Endothelial cell (in vitro differentiated cells): ENCODE measurements at regions not wholly inside any gene's neighbourhood (a gene's known extent, or its start where the extent isn't known, plus 50 kb on each side); places are given as distances from the start of the nearest gene placed in this dataset.
"Not testable (repeated sequence)": the region's sequence is repeated elsewhere in the genome, so short reads cannot be mapped to it uniquely, and the experiment has no call there.

Experiments
- DNase-seq: peaks from one replicate; pipeline ENCODE4 v3.0.0; 2021; ENCODE audit warnings: low spot score
- H3K27ac Mint-ChIP-seq: one replicate; pipeline ENCODE4 v1.8.0; 2021; ENCODE audit warnings: mixed read lengths, inconsistent platforms; ENCODE audit not compliant: unreplicated experiment
- H3K27me3 Mint-ChIP-seq: one replicate; pipeline ENCODE4 v1.8.0; 2021; ENCODE audit warnings: mild to moderate bottlenecking, moderate library complexity, mixed read lengths, inconsistent platforms; ENCODE audit not compliant: unreplicated experiment
- H3K36me3 Mint-ChIP-seq: one replicate; pipeline ENCODE4 v1.8.0; 2021; ENCODE audit warnings: mild to moderate bottlenecking, low read depth, mixed read lengths, inconsistent platforms; ENCODE audit not compliant: unreplicated experiment
- H3K4me1 Mint-ChIP-seq: one replicate; pipeline ENCODE4 v1.8.0; 2021; ENCODE audit warnings: mild to moderate bottlenecking, mixed read lengths, inconsistent platforms; ENCODE audit not compliant: unreplicated experiment
- H3K4me3 Mint-ChIP-seq: one replicate; pipeline ENCODE4 v1.8.0; 2021; ENCODE audit warnings: mild to moderate bottlenecking, mixed read lengths, inconsistent platforms; ENCODE audit not compliant: unreplicated experiment
- H3K9me3 Mint-ChIP-seq: one replicate; pipeline ENCODE4 v1.8.0; 2021; ENCODE audit warnings: mixed read lengths, inconsistent platforms; ENCODE audit not compliant: unreplicated experiment

DNA sequence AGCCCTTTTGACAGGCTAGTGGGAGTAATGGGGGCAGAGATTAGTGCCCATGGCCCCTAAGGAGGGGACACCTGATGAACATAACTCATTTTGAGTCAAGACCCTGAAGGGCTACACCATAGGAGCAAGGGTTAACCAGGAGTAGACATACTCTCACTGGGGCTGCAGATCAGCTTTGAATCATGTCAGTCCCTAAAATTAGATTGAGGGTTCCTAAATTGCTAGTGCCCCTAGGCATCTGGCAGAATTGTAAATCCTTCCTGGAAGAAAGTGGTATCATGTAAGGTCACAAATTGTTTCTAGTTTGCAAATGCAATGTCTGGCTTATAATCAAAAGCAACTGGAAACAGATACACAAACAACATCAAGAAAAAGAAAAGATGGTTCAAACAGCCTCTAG, 52.1 kb upstream of the LRRC37A2 start:
- DNase-seq, H3K4me3 Mint-ChIP-seq, H3K4me1 Mint-ChIP-seq, H3K27ac Mint-ChIP-seq, H3K9me3 Mint-ChIP-seq, H3K27me3 Mint-ChIP-seq, H3K36me3 Mint-ChIP-seq: not testable (repeated sequence)

DNA sequence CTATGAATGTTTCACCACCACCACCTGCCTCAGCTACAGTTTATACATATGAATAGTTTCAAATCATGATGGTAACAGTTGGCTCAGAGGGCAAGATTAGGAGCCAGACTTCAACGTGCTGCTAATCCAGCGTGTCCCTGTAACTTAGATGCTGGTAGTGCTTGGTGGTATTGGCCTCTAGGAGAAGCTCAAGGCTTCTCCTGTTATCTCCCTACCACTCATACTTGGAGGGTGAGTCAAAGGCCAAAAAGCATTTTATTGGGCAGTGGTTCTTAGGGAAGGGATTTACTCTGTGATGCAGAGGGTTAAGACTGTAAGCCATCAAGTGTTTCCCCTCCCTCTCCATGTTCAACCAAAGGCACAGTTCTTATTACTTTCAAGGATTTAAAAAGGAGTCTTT, 57.2 kb upstream of the LRRC37A2 start:
- not testable (repeated sequence) for H3K4me1 Mint-ChIP-seq, H3K4me3 Mint-ChIP-seq, H3K36me3 Mint-ChIP-seq, H3K9me3 Mint-ChIP-seq, H3K27me3 Mint-ChIP-seq, DNase-seq, H3K27ac Mint-ChIP-seq

DNA sequence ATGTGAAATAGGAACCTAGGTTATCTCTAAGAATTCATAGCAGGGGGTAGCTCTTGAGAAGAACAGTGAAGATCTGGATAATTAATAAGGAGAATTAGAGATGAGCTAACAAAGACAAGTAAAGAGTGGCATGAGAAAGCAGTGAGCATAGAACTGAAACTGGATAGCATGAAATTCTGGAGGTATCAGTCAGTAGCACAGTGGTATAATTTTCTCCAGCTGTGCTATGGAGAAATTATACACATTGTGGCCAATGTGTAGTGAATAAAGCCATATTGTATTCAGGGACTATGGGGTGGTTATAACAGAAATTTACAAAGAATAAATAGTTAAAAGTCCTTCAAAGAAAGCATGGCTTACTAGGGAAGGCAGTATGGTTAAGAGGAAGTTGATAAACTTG, 57.7 kb upstream of the LRRC37A2 start:
- not testable (repeated sequence) for H3K4me3 Mint-ChIP-seq, H3K9me3 Mint-ChIP-seq, H3K36me3 Mint-ChIP-seq, H3K27ac Mint-ChIP-seq, H3K27me3 Mint-ChIP-seq, H3K4me1 Mint-ChIP-seq, DNase-seq

DNA sequence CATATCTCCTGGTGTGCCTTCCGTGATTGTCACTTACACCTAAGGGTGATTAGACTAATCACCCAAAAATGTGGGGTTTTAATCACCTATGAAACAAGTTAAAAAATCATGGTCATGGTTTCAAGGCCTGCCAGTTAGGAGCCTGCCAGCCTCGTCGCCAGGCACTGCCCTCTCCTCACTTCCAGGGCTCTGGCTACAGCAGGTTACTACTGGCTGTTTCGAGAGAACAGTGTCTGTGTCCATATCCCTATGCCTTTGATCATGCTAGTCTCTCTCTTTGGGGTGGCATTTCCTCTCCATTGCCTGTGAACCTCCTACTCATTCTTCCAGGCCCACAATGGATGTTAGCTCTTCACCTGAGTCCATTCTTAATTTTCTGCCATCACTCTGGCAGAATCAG, 59.2 kb upstream of the LRRC37A2 start:
- not testable (repeated sequence) for H3K36me3 Mint-ChIP-seq, H3K4me3 Mint-ChIP-seq, H3K27me3 Mint-ChIP-seq, DNase-seq, H3K4me1 Mint-ChIP-seq, H3K9me3 Mint-ChIP-seq, H3K27ac Mint-ChIP-seq

DNA sequence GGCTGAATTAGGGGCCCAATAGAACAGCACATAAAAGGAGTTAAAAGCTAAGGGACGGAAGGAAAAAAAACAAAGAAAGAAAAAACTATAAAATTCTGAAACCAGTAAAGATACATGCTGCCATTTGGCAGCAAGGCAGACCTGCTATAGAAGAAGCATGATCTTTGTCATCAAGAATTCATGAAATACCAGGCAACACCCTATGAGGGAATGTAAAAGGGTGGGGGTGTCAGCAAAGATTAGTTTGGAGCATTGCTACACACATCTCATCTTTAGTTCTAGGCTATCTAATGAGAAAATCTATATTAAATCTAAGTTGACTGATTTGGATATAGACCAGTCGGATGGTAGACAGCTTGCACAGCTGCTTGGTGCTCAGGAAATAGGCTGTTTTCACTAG, 66.4 kb upstream of the LRRC37A2 start:
- not testable (repeated sequence) for H3K4me1 Mint-ChIP-seq, H3K9me3 Mint-ChIP-seq, H3K4me3 Mint-ChIP-seq, H3K27me3 Mint-ChIP-seq, H3K36me3 Mint-ChIP-seq, H3K27ac Mint-ChIP-seq, DNase-seq

DNA sequence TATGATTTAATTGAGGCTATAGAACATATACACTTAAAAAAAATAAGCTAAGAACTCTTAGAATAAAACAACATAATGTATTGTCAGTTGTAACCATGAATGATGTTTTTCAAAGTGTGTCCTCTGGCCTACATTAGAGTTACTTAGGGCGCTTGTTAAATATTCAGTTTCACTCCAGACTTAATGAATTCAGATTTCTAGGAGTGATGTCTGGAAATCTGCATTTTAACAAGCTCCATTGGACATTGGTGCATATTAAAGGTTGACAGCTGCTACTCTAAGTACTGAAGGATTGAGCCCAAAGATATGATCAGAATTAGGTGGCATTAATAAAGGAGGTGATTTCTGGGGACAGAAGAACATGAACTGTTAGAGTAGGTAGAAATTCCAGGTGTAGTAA, 66.9 kb upstream of the LRRC37A2 start:
- H3K27me3 Mint-ChIP-seq, H3K4me3 Mint-ChIP-seq, H3K27ac Mint-ChIP-seq, H3K4me1 Mint-ChIP-seq, H3K9me3 Mint-ChIP-seq, H3K36me3 Mint-ChIP-seq, DNase-seq: not testable (repeated sequence)

DNA sequence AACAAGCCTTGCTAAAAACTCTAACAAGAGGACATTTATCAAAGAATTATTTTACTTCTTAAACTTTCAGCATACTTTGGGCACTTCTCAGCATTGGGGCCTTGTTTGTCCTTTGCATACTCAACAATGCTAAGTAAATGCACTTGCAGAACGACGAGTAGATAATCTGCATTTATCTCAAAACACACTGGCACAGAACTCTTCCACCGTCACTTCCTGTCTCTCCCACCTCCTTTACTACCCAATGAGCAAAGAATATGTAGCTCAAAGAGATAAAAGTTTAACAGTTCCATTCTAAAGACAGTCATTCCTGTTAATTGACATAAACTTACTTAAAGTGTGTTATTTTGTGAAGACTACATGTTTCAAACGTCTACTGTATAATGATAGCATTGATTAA, 70.1 kb upstream of the LRRC37A2 start:
- H3K4me1 Mint-ChIP-seq, H3K36me3 Mint-ChIP-seq, H3K9me3 Mint-ChIP-seq, H3K4me3 Mint-ChIP-seq, H3K27me3 Mint-ChIP-seq, DNase-seq, H3K27ac Mint-ChIP-seq: not testable (repeated sequence)

DNA sequence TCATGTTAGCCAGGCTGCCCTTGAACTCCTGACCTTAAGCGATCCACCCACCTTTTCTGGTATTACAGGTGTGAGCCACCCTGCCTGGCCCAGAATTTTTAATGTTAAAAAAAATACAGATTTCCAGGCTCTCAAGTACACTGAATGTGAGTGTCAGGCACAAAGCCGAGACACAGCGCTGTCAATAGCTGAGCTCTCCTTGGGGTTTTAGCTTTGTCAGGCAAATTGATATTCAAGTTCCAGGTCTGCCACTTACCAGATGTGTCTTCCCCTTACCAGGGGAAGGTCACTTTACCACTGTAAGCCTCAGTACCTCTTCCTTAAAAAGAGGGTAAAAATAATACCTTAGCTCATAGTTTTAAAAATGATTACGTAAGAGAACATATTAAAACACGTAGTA, 71.6 kb upstream of the LRRC37A2 start:
- H3K27me3 Mint-ChIP-seq, H3K27ac Mint-ChIP-seq, H3K9me3 Mint-ChIP-seq: not testable (repeated sequence)

DNA sequence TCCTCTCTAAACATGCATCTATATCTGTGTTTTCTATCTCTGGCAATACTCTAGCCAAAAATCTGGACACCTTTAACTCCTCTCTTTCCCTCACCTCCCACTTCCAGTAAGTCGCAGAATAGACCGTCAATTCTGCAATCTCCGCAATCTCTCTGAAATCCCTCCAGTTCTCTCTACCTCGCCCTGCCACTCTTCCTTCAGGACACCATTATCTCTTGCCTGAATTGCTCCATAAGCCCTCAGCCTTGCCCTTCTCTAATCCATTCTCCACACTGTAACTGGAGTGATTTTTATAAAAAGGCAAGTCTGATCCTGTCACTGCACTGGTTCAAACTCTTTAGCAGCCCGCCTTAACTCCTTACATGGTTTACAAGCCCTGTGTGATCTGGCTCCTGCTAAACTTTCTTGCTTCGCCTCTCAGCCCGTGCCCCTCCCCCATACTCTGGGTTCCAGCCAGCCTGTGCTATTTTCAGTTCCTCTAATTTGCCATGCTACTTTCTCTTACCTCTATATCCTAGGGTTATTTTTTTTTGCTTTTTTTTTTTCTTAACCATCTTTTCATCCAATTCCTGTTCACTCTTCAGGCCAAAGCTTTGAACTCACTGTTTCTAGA, 73.0 kb upstream of the ARL17B start:
- not testable (repeated sequence) for DNase-seq, H3K27ac Mint-ChIP-seq, H3K9me3 Mint-ChIP-seq, H3K4me1 Mint-ChIP-seq, H3K36me3 Mint-ChIP-seq, H3K4me3 Mint-ChIP-seq, H3K27me3 Mint-ChIP-seq

More for the DNA sequence above, 71.6 kb upstream of the LRRC37A2 start:
- not testable (repeated sequence) for H3K4me3 Mint-ChIP-seq, H3K4me1 Mint-ChIP-seq, H3K36me3 Mint-ChIP-seq, DNase-seq

DNA sequence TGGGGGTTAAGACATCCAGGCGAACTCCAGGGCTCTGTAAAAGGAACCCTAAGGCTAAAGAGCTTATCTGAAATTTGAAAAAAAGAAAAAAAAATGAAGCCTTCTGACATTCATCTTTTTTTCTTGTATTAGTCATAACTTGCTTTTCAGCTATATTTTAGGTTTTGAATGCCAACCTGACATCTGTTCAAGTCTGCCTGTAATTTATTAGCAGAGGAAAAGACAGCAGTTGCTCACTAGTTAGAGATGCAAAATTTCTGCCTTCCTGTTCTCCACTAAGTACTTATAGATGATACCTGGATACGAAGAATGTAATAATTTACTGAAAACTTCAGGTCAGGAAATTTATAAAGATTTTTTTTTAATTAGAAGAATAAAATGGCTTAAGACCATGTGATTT, 68.7 kb upstream of the ARL17B start:
- not testable (repeated sequence) for DNase-seq, H3K4me1 Mint-ChIP-seq, H3K9me3 Mint-ChIP-seq, H3K4me3 Mint-ChIP-seq, H3K36me3 Mint-ChIP-seq, H3K27me3 Mint-ChIP-seq, H3K27ac Mint-ChIP-seq

DNA sequence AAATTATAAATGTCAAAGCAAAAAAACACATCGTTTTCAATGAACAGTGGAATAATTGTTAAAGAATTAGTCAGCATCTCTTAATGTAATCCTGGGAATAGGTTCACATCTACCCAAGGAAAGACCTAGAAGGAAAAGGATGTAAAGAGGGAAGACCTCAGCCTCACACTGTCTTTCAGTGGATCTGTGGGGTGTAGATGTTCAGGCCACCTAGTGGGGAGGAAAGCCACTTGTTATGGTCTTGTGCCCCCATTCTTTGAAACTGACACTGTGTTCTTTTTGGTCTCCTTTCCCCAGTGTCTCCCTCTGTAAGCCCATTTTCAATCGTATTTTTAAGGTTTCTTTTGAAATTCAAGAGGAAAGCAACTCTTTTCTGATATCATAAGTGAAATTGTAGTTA, 68.1 kb upstream of the ARL17B start:
- H3K27me3 Mint-ChIP-seq, H3K36me3 Mint-ChIP-seq, H3K27ac Mint-ChIP-seq, H3K4me1 Mint-ChIP-seq, H3K4me3 Mint-ChIP-seq, DNase-seq, H3K9me3 Mint-ChIP-seq: not testable (repeated sequence)
